Cardiac muscle cell (in vitro differentiated cells and primary cell): ENCODE measurements at regions not wholly inside any gene's neighbourhood (a gene's known extent, or its start where the extent isn't known, plus 50 kb on each side); places are given as distances from the start of the nearest gene placed in this dataset.

ENCODE experiments used
- DNase-seq, 2 donors: peaks; one replicate each; pipeline versions ENCODE4 v3.0.0 to v3.0.0-alpha.2; 2010 to 2017; ENCODE audit warnings: low read depth in 1 of 2, low spot score in 1 of 2
- H3K27ac ChIP-seq: fragments of 200-600 bp; sonication (generic); 2 replicates; pipeline ENCODE4 v1.5.1; 2016
- H3K27me3 ChIP-seq: fragments of 200-600 bp; sonication (generic); 2 replicates; pipeline ENCODE4 v1.6.0; 2016; ENCODE audit warnings: control low read depth
- H3K36me3 ChIP-seq: fragments of 200-600 bp; sonication (generic); 2 replicates; pipeline ENCODE4 v1.5.1; 2016; ENCODE audit warnings: control low read depth
- H3K4me1 ChIP-seq: fragments of 200-600 bp; sonication (generic); 2 replicates; pipeline ENCODE4 v1.8.1; 2017; ENCODE audit warnings: low read depth, mild to moderate bottlenecking, mixed run types
- H3K4me3 ChIP-seq: fragments of 200-600 bp; sonication (generic); 2 replicates; pipeline ENCODE4 v1.5.1; 2016; ENCODE audit warnings: mild to moderate bottlenecking
- H3K9me3 ChIP-seq: fragments of 200-600 bp; sonication (generic); 2 replicates; pipeline ENCODE4 v1.5.1; 2017; ENCODE audit warnings: low read depth, mild to moderate bottlenecking, control low read depth
- CTCF ChIP-seq: IDR thresholded peaks from 2 replicates; pipeline ENCODE4 v1.5.1; 2012; ENCODE audit warnings: low read depth, mild to moderate bottlenecking, low read length

- no peak for TF ChIP-seq CTCF
- no peaks in the 10 kb centered on the region for H3K4me1 ChIP-seq
- H3K4me3 ChIP-seq = no peak overlapping the region
- no peaks in the 10 kb centered on the region for H3K9me3 ChIP-seq
- no peak overlapping the region for H3K27ac ChIP-seq
- H3K27me3 ChIP-seq = no peaks in the 10 kb centered on the region
- no peaks in the 10 kb centered on the region for H3K36me3 ChIP-seq
- no peak for DNase-seq
Observed at GRCh38 chr12:34400986-34401658, 378.8 kb downstream of the ALG10 start.

- no peak for DNase-seq
- no peak for TF ChIP-seq CTCF
- Histone ChIP-seq H3K4me3 (no peak overlapping the region), H3K36me3 (no peaks in the 10 kb centered on the region), H3K27me3 (no peaks in the 10 kb centered on the region), H3K27ac (no peak overlapping the region), H3K9me3 (no peaks in the 10 kb centered on the region), H3K4me1 (no peaks in the 10 kb centered on the region)
Observed at GRCh38 chr12:34401659-34402227, 379.4 kb downstream of the ALG10 start.

GRCh38 chr12:34402228-34402898 lies 380.1 kb downstream of the ALG10 start:
- no peaks in the 10 kb centered on the region for H3K9me3 ChIP-seq
- DNase-seq = no peak
- H3K4me1 ChIP-seq = no peaks in the 10 kb centered on the region
- H3K36me3 ChIP-seq = no peaks in the 10 kb centered on the region
- H3K4me3 ChIP-seq = no peak overlapping the region
- no peak overlapping the region for H3K27ac ChIP-seq
- H3K27me3 ChIP-seq = no peaks in the 10 kb centered on the region
- no peak for TF ChIP-seq CTCF

GRCh38 chr12:34402899-34403705 lies 380.8 kb downstream of the ALG10 start:
- no peak for TF ChIP-seq CTCF
- Histone ChIP-seq H3K9me3 (no peaks in the 10 kb centered on the region), H3K27me3 (no peaks in the 10 kb centered on the region), H3K4me1 (no peaks in the 10 kb centered on the region), H3K36me3 (no peaks in the 10 kb centered on the region), H3K27ac (no peak overlapping the region), H3K4me3 (no peak overlapping the region)
- DNase-seq = no peak

- H3K4me3 ChIP-seq = no peak overlapping the region
Observed at GRCh38 chr12:34403706-34404376, 381.5 kb downstream of the ALG10 start.

More at GRCh38 chr12:34403706-34404376, 381.5 kb downstream of the ALG10 start:
- H3K27ac ChIP-seq = no peak overlapping the region
- TF ChIP-seq CTCF = no peak
- no peaks in the 10 kb centered on the region for H3K36me3 ChIP-seq
- H3K27me3 ChIP-seq = no peaks in the 10 kb centered on the region
- no peaks in the 10 kb centered on the region for H3K4me1 ChIP-seq
- H3K9me3 ChIP-seq = no peaks in the 10 kb centered on the region
- DNase-seq = no peak
